ENCODE measurements at regions not wholly inside any gene's neighbourhood (a gene's known extent, or its start where the extent isn't known, plus 50 kb on each side); places are given as distances from the start of the nearest gene placed in this dataset.

DNA sequence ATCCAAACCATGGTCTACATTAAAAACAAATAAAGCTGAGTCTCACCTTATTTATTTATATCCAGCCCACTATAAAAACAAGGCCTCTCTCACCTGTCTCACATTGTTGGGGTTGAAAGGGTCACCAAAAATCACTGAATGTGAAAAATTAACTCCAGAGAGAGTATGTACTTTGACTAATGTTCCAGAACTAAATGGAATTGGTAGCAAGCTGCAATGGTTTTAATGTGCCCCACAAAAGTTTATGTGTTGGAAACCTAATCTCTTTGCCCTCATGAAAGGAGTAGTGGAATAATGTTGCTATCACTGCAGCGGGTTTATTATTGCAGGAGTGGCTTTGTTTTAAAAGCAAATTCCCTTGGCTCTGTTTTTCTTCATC lies 230.3 kb downstream of the LTN1 start:
- H3K27me3 ChIP-seq = no peaks in the 10 kb centered on the region
- H3K36me3 ChIP-seq (replicated peaks in 1 of 2; ENCODE audit: insufficient read depth in 1 of 2, low read depth in 2 of 2) = no peaks in the 10 kb centered on the region
- no peak overlapping the region for H3K4me3 ChIP-seq
- no peaks in the 10 kb centered on the region for H3K9me3 ChIP-seq
- peaks cover 4% of the 10 kb centered on the region for H3K4me1 ChIP-seq
- DNase-seq (no peak), ATAC-seq (no peak)
- no peak for TF ChIP-seq POLR2A (IDR thresholded peaks at IDR 0.05)
- TF ChIP-seq, protein P1, sequence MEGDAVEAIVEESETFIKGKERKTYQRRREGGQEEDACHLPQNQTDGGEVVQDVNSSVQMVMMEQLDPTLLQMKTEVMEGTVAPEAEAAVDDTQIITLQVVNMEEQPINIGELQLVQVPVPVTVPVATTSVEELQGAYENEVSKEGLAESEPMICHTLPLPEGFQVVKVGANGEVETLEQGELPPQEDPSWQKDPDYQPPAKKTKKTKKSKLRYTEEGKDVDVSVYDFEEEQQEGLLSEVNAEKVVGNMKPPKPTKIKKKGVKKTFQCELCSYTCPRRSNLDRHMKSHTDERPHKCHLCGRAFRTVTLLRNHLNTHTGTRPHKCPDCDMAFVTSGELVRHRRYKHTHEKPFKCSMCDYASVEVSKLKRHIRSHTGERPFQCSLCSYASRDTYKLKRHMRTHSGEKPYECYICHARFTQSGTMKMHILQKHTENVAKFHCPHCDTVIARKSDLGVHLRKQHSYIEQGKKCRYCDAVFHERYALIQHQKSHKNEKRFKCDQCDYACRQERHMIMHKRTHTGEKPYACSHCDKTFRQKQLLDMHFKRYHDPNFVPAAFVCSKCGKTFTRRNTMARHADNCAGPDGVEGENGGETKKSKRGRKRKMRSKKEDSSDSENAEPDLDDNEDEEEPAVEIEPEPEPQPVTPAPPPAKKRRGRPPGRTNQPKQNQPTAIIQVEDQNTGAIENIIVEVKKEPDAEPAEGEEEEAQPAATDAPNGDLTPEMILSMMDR (IDR thresholded peaks at IDR 0.05) = no peak
- WGBS, 2 donors = 73 to 85% methylated on average over 1 of the region's 1 CpG
- no peak overlapping the region for H3K27ac ChIP-seq
- intact Hi-C loops (cut with DNase I) = no loop called here

DNA sequence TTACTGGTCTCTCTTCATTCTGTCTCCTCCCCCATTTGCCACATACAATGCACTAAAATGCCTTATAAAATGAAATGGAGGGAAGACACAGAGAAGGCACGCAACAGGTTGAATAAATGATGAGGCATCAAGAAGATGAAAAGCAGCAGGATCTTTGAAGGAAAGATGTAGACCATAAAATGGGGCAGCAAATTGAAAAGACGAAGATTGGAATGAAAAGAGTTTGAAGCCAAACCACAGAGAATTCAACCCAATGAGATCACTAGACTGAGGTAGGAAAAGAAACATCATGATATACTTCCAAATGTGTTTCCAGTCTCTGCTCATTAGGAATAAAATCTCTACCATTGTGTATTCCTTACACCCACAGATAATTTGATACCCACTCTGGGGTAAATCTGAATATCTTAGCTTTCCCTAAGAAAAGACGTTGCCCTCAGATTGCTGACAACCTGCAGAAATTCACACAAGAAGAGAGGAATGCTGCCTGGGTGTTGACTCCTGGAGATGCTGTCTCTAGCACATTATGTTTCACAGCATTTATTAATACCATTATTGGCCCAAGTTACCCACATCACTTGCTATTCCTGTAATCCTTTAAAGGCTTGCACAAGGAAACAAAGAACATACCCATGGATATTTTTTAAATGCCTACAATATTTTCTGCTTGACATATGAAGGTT lies 230.9 kb downstream of the LTN1 start:
- H3K27me3 ChIP-seq = no peaks in the 10 kb centered on the region
- peaks cover 4% of the 10 kb centered on the region for H3K4me1 ChIP-seq
- ATAC-seq (no peak), DNase-seq (no peak)
- TF ChIP-seq POLR2A (IDR thresholded peaks at IDR 0.05) = no peak
- TF ChIP-seq, protein P1 (IDR thresholded peaks at IDR 0.05) = no peak
- no peaks in the 10 kb centered on the region for H3K36me3 ChIP-seq (replicated peaks in 1 of 2; ENCODE audit: insufficient read depth in 1 of 2, low read depth in 2 of 2)
- H3K4me3 ChIP-seq = no peak overlapping the region
- H3K27ac ChIP-seq = no peak overlapping the region
- intact Hi-C loops (cut with DNase I) = no loop called here
- 57 to 68% methylated on average over 3 of the region's 3 CpGs for WGBS, 2 donors
- H3K9me3 ChIP-seq = no peaks in the 10 kb centered on the region

DNA sequence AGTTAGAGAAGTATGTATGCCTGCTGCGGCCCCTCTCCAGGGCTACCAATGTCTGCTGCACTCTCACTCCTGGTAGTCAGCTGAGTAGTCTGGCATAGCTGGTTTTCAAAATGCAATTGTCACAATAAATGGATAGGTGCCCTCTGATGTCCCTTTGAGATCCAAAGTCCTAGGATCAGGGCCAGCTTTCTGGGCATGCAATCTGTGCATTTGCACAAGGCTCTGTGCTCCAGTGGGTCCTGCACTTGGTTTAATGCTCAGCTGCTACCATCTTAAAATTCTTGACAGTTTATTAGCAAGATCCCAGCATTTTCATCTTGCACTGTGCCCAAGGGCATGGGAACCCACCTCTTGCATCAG lies 233.8 kb downstream of the LTN1 start:
- WGBS, 2 donors = 45 to 95% methylated on average over 1 of the region's 1 CpG
- Histone ChIP-seq H3K4me3 (no peak overlapping the region), H3K4me1 (peaks cover 4% of the 10 kb centered on the region), H3K27ac (no peak overlapping the region), H3K27me3 (no peaks in the 10 kb centered on the region), H3K9me3 (no peaks in the 10 kb centered on the region), H3K36me3 (replicated peaks in 1 of 2; ENCODE audit: insufficient read depth in 1 of 2, low read depth in 2 of 2) (no peaks in the 10 kb centered on the region)
- ATAC-seq = no peak
- intact Hi-C loops (cut with DNase I) = no loop called here
- no peak for DNase-seq
- no peak for TF ChIP-seq POLR2A (IDR thresholded peaks at IDR 0.05)
- TF ChIP-seq, protein P1 (IDR thresholded peaks at IDR 0.05) = no peak

DNA sequence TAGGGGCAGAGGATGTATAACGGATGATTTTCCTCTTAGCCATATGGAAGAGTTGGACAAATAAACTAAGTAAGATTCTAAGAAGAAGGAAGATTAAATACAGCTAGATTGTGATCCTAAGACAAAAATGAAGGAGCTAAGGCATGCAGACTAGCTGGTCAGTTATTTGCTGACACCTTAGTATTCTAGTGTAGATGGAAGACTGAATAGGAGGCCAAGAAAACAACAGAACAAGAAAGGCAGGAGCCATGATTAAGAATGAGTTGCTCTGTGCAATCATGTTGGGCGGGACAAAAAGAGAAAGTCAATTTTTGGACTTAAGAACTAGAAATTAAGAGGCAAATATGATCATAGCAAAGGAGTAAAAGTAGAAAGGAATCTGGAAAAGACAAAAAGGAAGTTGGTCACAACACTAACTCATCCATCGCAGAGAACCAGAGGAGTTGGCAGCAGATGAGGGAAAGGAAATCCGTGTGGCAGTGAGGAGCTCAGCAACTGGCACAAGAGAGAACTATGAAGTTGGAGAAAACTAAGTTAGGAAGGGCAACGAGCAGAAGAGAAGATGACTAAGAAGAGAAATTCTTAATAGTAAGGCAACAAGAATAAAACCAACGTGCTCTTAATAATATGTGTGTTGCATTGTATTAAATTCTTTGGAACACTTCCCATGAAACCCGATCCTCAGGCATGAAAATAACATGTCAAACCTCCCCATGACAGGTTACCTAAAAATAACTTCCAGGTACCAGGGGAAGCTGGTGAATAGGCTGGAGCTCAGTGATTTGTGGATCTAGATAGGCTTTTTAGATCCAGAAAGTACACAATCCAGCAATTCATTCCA lies 234.4 kb downstream of the LTN1 start:
- no peak overlapping the region for H3K4me3 ChIP-seq
- no peak for ATAC-seq
- no peak for DNase-seq
- intact Hi-C loops (cut with DNase I) = no loop called here
- WGBS, 2 donors = 57 to 65% methylated on average over 7 of the region's 7 CpGs
- H3K27me3 ChIP-seq = no peaks in the 10 kb centered on the region
- peaks cover 4% of the 10 kb centered on the region for H3K4me1 ChIP-seq
- no peaks in the 10 kb centered on the region for H3K36me3 ChIP-seq (replicated peaks in 1 of 2; ENCODE audit: insufficient read depth in 1 of 2, low read depth in 2 of 2)
- no peaks in the 10 kb centered on the region for H3K9me3 ChIP-seq
- TF ChIP-seq, protein P1 (IDR thresholded peaks at IDR 0.05) = no peak
- TF ChIP-seq POLR2A (IDR thresholded peaks at IDR 0.05) = no peak
- no peak overlapping the region for H3K27ac ChIP-seq
